T-helper 1 cell treated with Interleukin-12 subunit alpha and Interleukin-12 subunit beta and Interleukin-4 antibody, amounts not matched to agents 30 ng/mL and 1 ng/mL, for 36 hours (primary cell): ENCODE measurements at regions not wholly inside any gene's neighbourhood (a gene's known extent, or its start where the extent isn't known, plus 50 kb on each side); places are given as distances from the start of the nearest gene placed in this dataset.

Experiments used
- intact Hi-C: fragments of 100-400 bp; cut with micrococcal nuclease; formaldehyde crosslinking; loops from one replicate; pipeline ENCODE4 v1.15.1; 2024

- intact Hi-C loops: no loop called here
Measured at GRCh38 chr7:85725026-85725425, 538.2 kb upstream of the SEMA3D start.

- intact Hi-C loops: no loop called here
Measured at GRCh38 chr7:85719981-85720953, 533.4 kb upstream of the SEMA3D start.

GRCh38 chr7:85716353-85716752, 529.5 kb upstream of the SEMA3D start:
- intact Hi-C loops: no loop called here

GRCh38 chr7:85714951-85715350, 528.1 kb upstream of the SEMA3D start:
- intact Hi-C loops: no loop called here

- intact Hi-C loops: no loop called here
Measured at GRCh38 chr7:85714043-85714578, 527.3 kb upstream of the SEMA3D start.

GRCh38 chr7:85713171-85713570, 526.3 kb upstream of the SEMA3D start:
- intact Hi-C loops: no loop called here

GRCh38 chr7:85711894-85712293, 525.0 kb upstream of the SEMA3D start:
- intact Hi-C loops: no loop called here

- intact Hi-C loops: no loop called here
Measured at GRCh38 chr7:85710960-85711359, 524.1 kb upstream of the SEMA3D start.

GRCh38 chr7:85708221-85708620, 521.4 kb upstream of the SEMA3D start:
- intact Hi-C loops: no loop called here

- intact Hi-C loops: no loop called here
Measured at GRCh38 chr7:85705076-85705475, 518.2 kb upstream of the SEMA3D start.

GRCh38 chr7:85703251-85704010, 516.6 kb upstream of the SEMA3D start:
- intact Hi-C loops: no loop called here

- intact Hi-C loops: no loop called here
Measured at GRCh38 chr7:85702348-85702747, 515.5 kb upstream of the SEMA3D start.

- intact Hi-C loops: no loop called here
Measured at GRCh38 chr7:85699482-85699881, 512.6 kb upstream of the SEMA3D start.

- intact Hi-C loops: no loop called here
Measured at GRCh38 chr7:85695533-85695932, 508.7 kb upstream of the SEMA3D start.

- intact Hi-C loops: no loop called here
Measured at GRCh38 chr7:85695041-85695440, 508.2 kb upstream of the SEMA3D start.

- intact Hi-C loops: no loop called here
Measured at GRCh38 chr7:85693326-85693725, 506.5 kb upstream of the SEMA3D start.

- intact Hi-C loops: no loop called here
Measured at GRCh38 chr7:85688712-85689111, 501.9 kb upstream of the SEMA3D start.

- intact Hi-C loops: no loop called here
Measured at GRCh38 chr7:85686401-85687181, 499.7 kb upstream of the SEMA3D start.

- intact Hi-C loops: no loop called here
Measured at GRCh38 chr7:85685901-85686300, 499.0 kb upstream of the SEMA3D start.

- intact Hi-C loops: no loop called here
Measured at GRCh38 chr7:85682833-85683620, 496.2 kb upstream of the SEMA3D start.

- intact Hi-C loops: no loop called here
Measured at GRCh38 chr7:85681241-85681640, 494.4 kb upstream of the SEMA3D start.
